Stimulated activated naive CD4-positive, alpha-beta T cell treated with Interleukin-2 at 50 U/mL for 16 hours (primary cell): ENCODE measurements at regions not wholly inside any gene's neighbourhood (a gene's known extent, or its start where the extent isn't known, plus 50 kb on each side); places are given as distances from the start of the nearest gene placed in this dataset.
"Not testable (repeated sequence)": the region's sequence is repeated elsewhere in the genome, so short reads cannot be mapped to it uniquely, and the experiment has no call there.

Experiments used
- DNase-seq: peaks from one replicate; lab custom pipeline; 2025; lab: John Stamatoyannopoulos, UW

GRCh38 chr2:236375973-236376476 is 111.8 kb upstream of the ASB18 start:
- DNase-seq: no peak

GRCh38 chr2:236376566-236377244 is 112.5 kb upstream of the ASB18 start:
- DNase-seq: no peak

- DNase-seq: no peak
Observed at GRCh38 chr2:236380051-236380612, 115.9 kb upstream of the ASB18 start.

- not testable (repeated sequence) for DNase-seq
Observed at GRCh38 chr2:236381253-236381652, 117.0 kb upstream of the ASB18 start.

- not testable (repeated sequence) for DNase-seq
Observed at GRCh38 chr2:236389284-236390216, 125.3 kb upstream of the ASB18 start.

- DNase-seq: no peak
Observed at GRCh38 chr2:236393101-236393500, 128.9 kb upstream of the ASB18 start.

GRCh38 chr2:236393581-236393980 is 129.4 kb upstream of the ASB18 start:
- DNase-seq: no peak

- no peak for DNase-seq
Observed at GRCh38 chr2:236394571-236394970, 130.4 kb upstream of the ASB18 start.

- DNase-seq: no peak
Observed at GRCh38 chr2:236395067-236395466, 130.9 kb upstream of the ASB18 start.

GRCh38 chr2:236396818-236397350 is 132.7 kb upstream of the ASB18 start:
- DNase-seq: no peak

GRCh38 chr2:236397681-236398080 is 133.5 kb upstream of the ASB18 start:
- no peak for DNase-seq

GRCh38 chr2:236399409-236399808 is 135.2 kb upstream of the ASB18 start:
- no peak for DNase-seq

GRCh38 chr2:236400046-236400574 is 135.9 kb upstream of the ASB18 start:
- DNase-seq: no peak

GRCh38 chr2:236400594-236401360 is 136.6 kb upstream of the ASB18 start:
- DNase-seq: no peak

GRCh38 chr2:236402033-236402790 is 138.0 kb upstream of the ASB18 start:
- no peak for DNase-seq

GRCh38 chr2:236403125-236403524 is 138.9 kb upstream of the ASB18 start:
- no peak for DNase-seq

- DNase-seq: no peak
Observed at GRCh38 chr2:236403811-236404210, 139.6 kb upstream of the ASB18 start.

- DNase-seq: no peak
Observed at GRCh38 chr2:236404346-236404745, 140.1 kb upstream of the ASB18 start.

GRCh38 chr2:236405357-236405756 is 141.2 kb upstream of the ASB18 start:
- DNase-seq: no peak

- DNase-seq: no peak
Observed at GRCh38 chr2:236408090-236408489, 143.9 kb upstream of the ASB18 start.

GRCh38 chr2:236408786-236409185 is 144.6 kb upstream of the ASB18 start:
- DNase-seq: no peak
